ENCODE measurements at regions not wholly inside any gene's neighbourhood (a gene's known extent, or its start where the extent isn't known, plus 50 kb on each side); places are given as distances from the start of the nearest gene placed in this dataset.

GRCh38 chr21:24681456-24681855 is 925.8 kb downstream of the MRPL39 start:
- in situ Hi-C loops (cut with HindIII; ENCODE audit: low sequenced_read_pairs) = no loop called here
- no peak for TF ChIP-seq CTCF (IDR thresholded peaks at IDR 0.05; ENCODE audit: low read depth, low read length, missing control alignments)

GRCh38 chr21:24671901-24672300 is 935.4 kb downstream of the MRPL39 start:
- H3K4me3 ChIP-seq (ENCODE audit: low read depth, low read length) = no peak overlapping the region
- no peak for DNase-seq (ENCODE audit: low read depth)

More at GRCh38 chr21:24681456-24681855, 925.8 kb downstream of the MRPL39 start:
- no peak for DNase-seq (ENCODE audit: low read depth)
- H3K4me3 ChIP-seq (ENCODE audit: low read depth, low read length) = no peak overlapping the region

GRCh38 chr21:24658926-24659325 is 948.4 kb downstream of the MRPL39 start:
- DNase-seq (ENCODE audit: low read depth) = no peak
- no peak for TF ChIP-seq CTCF (IDR thresholded peaks at IDR 0.05; ENCODE audit: low read depth, low read length, missing control alignments)
- no peak overlapping the region for H3K4me3 ChIP-seq (ENCODE audit: low read depth, low read length)
- in situ Hi-C loops (cut with HindIII; ENCODE audit: low sequenced_read_pairs) = no loop called here

More at GRCh38 chr21:24671901-24672300, 935.4 kb downstream of the MRPL39 start:
- TF ChIP-seq CTCF (IDR thresholded peaks at IDR 0.05; ENCODE audit: low read depth, low read length, missing control alignments) = no peak
- in situ Hi-C loops (cut with HindIII; ENCODE audit: low sequenced_read_pairs) = no loop called here

GRCh38 chr21:24658026-24658425 is 949.3 kb downstream of the MRPL39 start:
- no peak for TF ChIP-seq CTCF (IDR thresholded peaks at IDR 0.05; ENCODE audit: low read depth, low read length, missing control alignments)
- in situ Hi-C loops (cut with HindIII; ENCODE audit: low sequenced_read_pairs) = no loop called here
- no peak for DNase-seq (ENCODE audit: low read depth)
- no peak overlapping the region for H3K4me3 ChIP-seq (ENCODE audit: low read depth, low read length)

- in situ Hi-C loops (cut with HindIII; ENCODE audit: low sequenced_read_pairs) = no loop called here
Observed at GRCh38 chr21:24649691-24650090, 957.6 kb downstream of the MRPL39 start.

GRCh38 chr21:24636696-24637095 is 970.6 kb downstream of the MRPL39 start:
- in situ Hi-C loops (cut with HindIII; ENCODE audit: low sequenced_read_pairs) = no loop called here
- no peak for TF ChIP-seq CTCF (IDR thresholded peaks at IDR 0.05; ENCODE audit: low read depth, low read length, missing control alignments)
- no peak for DNase-seq (ENCODE audit: low read depth)
- no peak overlapping the region for H3K4me3 ChIP-seq (ENCODE audit: low read depth, low read length)

More at GRCh38 chr21:24649691-24650090, 957.6 kb downstream of the MRPL39 start:
- no peak for DNase-seq (ENCODE audit: low read depth)
- no peak overlapping the region for H3K4me3 ChIP-seq (ENCODE audit: low read depth, low read length)
- no peak for TF ChIP-seq CTCF (IDR thresholded peaks at IDR 0.05; ENCODE audit: low read depth, low read length, missing control alignments)

- in situ Hi-C loops (cut with HindIII; ENCODE audit: low sequenced_read_pairs) = no loop called here
- no peak overlapping the region for H3K4me3 ChIP-seq (ENCODE audit: low read depth, low read length)
- no peak for TF ChIP-seq CTCF (IDR thresholded peaks at IDR 0.05; ENCODE audit: low read depth, low read length, missing control alignments)
- no peak for DNase-seq (ENCODE audit: low read depth)
Observed at GRCh38 chr21:24634749-24635148, 972.5 kb downstream of the MRPL39 start.
